H1 (cell line): ENCODE measurements at regions not wholly inside any gene's neighbourhood (a gene's known extent, or its start where the extent isn't known, plus 50 kb on each side); places are given as distances from the start of the nearest gene placed in this dataset.
A peak's percentile ranks its signal among the peaks of the same experiment; 100 is the strongest.

ENCODE experiments used
- CTCF ChIA-PET: fragments of 300-600 bp; sonication (Branson Sonifier 250); formaldehyde crosslinking; loops from one replicate; lab custom pipeline; 2021; ENCODE audit not compliant: partially characterized antibody; lab: Charles Lee
- POLR2A ChIA-PET: fragments of 300-600 bp; sonication (Branson Sonifier 250); formaldehyde crosslinking; loops from one replicate; lab custom pipeline; 2021; ENCODE audit warnings: inconsistent platforms; ENCODE audit not compliant: partially characterized antibody; lab: Charles Lee
- DNase-seq, 2 experiments: peaks; one replicate each; pipeline versions ENCODE4 v3.0.0 to v3.0.0-alpha.2; 2010 to 2022; ENCODE audit warnings: low spot score in 2 of 2, low read depth in 1 of 2, mixed read lengths in 1 of 2
- FAIRE-seq: peaks from 2 replicates; lab custom pipeline; 2011; peaks lifted over from hg19 to GRCh38; lab: Jason Lieb, UNC
- H2AFZ ChIP-seq: 2 replicates; pipeline ENCODE4 v1.8.1; 2012; ENCODE audit warnings: low read length, inconsistent platforms
- H2AK5ac ChIP-seq: 2 replicates; pipeline ENCODE4 v1.6.1; 2013; ENCODE audit warnings: low read depth, low read length
- H2BK120ac ChIP-seq: replicated peaks from 2 replicates; pipeline ENCODE3; 2013; ENCODE audit warnings: low read depth, low read length, inconsistent platforms
- H2BK12ac ChIP-seq: 2 replicates; pipeline ENCODE4 v1.6.1; 2013; ENCODE audit warnings: low read depth, low read length
- H2BK15ac ChIP-seq: 2 replicates; pipeline ENCODE4 v1.6.1; 2013; ENCODE audit warnings: low read length
- H2BK20ac ChIP-seq: 2 replicates; pipeline ENCODE4 v1.6.1; 2013; ENCODE audit warnings: low read length
- H2BK5ac ChIP-seq: 2 replicates; pipeline ENCODE4 v1.6.1; 2013; ENCODE audit warnings: low read depth, low read length
- H3K14ac ChIP-seq: 2 replicates; pipeline ENCODE4 v1.6.1; 2013; ENCODE audit warnings: inconsistent platforms; ENCODE audit not compliant: insufficient read length
- H3K18ac ChIP-seq: 2 replicates; pipeline ENCODE4 v1.6.1; 2013; ENCODE audit warnings: low read length; ENCODE audit errors: extremely low read depth
- H3K23ac ChIP-seq: 2 replicates; pipeline ENCODE4 v1.6.1; 2013; ENCODE audit warnings: inconsistent platforms; ENCODE audit not compliant: insufficient read length
- H3K23me2 ChIP-seq: 2 replicates; pipeline ENCODE4 v1.6.1; 2013; ENCODE audit warnings: low read depth, low read length
- H3K27ac ChIP-seq: 2 replicates; pipeline ENCODE4 v1.6.1; 2011; ENCODE audit warnings: low read depth, low read length, inconsistent platforms
- H3K27me3 ChIP-seq, 4 experiments: replicated peaks in 1 of 4; 1 replicate in 1 of 4; 2 replicates in 3 of 4; pipeline versions ENCODE4 v1.6.1 to v1.8.1; 2011 to 2013; ENCODE audit warnings: low read length in 3 of 4, mild to moderate bottlenecking in 3 of 4, inconsistent platforms in 2 of 4, mixed read lengths in 2 of 4, moderate library complexity in 1 of 4; ENCODE audit not compliant: control insufficient read depth in 3 of 4, insufficient read depth in 3 of 4; ENCODE audit errors: extremely low read depth in 1 of 4
- H3K36me3 ChIP-seq, 4 experiments: 2 replicates each; pipeline versions ENCODE4 v1.6.1 to v1.8.1; 2011 to 2013; ENCODE audit warnings: mild to moderate bottlenecking in 4 of 4, low read length in 3 of 4, moderate library complexity in 2 of 4, control low read depth in 1 of 4, inconsistent platforms in 1 of 4; ENCODE audit not compliant: insufficient read depth in 4 of 4, control insufficient read depth in 2 of 4
- H3K4ac ChIP-seq: replicated peaks from 2 replicates; pipeline ENCODE3; 2013; ENCODE audit warnings: low read length, low read depth, mixed read lengths, inconsistent platforms; ENCODE audit not compliant: insufficient read length
- H3K4me1 ChIP-seq, 4 experiments: replicated peaks in 1 of 4; 1 replicate in 1 of 4; 2 replicates in 3 of 4; pipeline versions ENCODE4 v1.6.1 to v1.8.1; 2011 to 2013; ENCODE audit warnings: low read length in 3 of 4, inconsistent platforms in 2 of 4, mixed read lengths in 1 of 4; ENCODE audit not compliant: insufficient read depth in 4 of 4, control insufficient read depth in 3 of 4
- H3K4me2 ChIP-seq, 2 experiments: 2 replicates each; pipeline versions ENCODE4 v1.6.1 to v1.8.1; 2011 to 2013; ENCODE audit warnings: low read depth in 2 of 2, low read length in 2 of 2, control low read depth in 1 of 2, inconsistent platforms in 1 of 2, mild to moderate bottlenecking in 1 of 2; ENCODE audit not compliant: insufficient read depth in 1 of 2
- H3K4me3 ChIP-seq, 4 experiments: fragments of 200-600, 300-600 bp in 1 of 4; sonication (generic), shearing (Covaris generic), sonication (Bioruptor Twin) in 1 of 4; 2 replicates each; pipeline versions ENCODE4 v1.5.1 to v1.8.1; 2011 to 2016; ENCODE audit warnings: low read length in 4 of 4, low read depth in 3 of 4, control low read depth in 2 of 4, inconsistent platforms in 2 of 4, mild to moderate bottlenecking in 2 of 4, mixed read lengths in 1 of 4, moderate library complexity in 1 of 4; ENCODE audit not compliant: insufficient read depth in 2 of 4; ENCODE audit errors: extremely low read depth in 1 of 4
- H3K56ac ChIP-seq: replicated peaks from 2 replicates; pipeline ENCODE3; 2013; ENCODE audit warnings: low read depth, mild to moderate bottlenecking, mixed read lengths, low read length, inconsistent platforms; ENCODE audit not compliant: insufficient read length
- H3K79me1 ChIP-seq: 2 replicates; pipeline ENCODE4 v1.6.1; 2013; ENCODE audit warnings: low read depth, low read length, control low read depth
- H3K79me2 ChIP-seq, 2 experiments: 2 replicates each; pipeline versions ENCODE4 v1.6.1 to v1.8.1; 2012 to 2013; ENCODE audit warnings: low read length in 2 of 2, mild to moderate bottlenecking in 2 of 2, inconsistent platforms in 1 of 2; ENCODE audit not compliant: insufficient read depth in 2 of 2, control insufficient read depth in 1 of 2
- H3K9ac ChIP-seq, 4 experiments: replicated peaks in 1 of 4; 1 replicate in 1 of 4; 2 replicates in 3 of 4; pipeline versions ENCODE4 v1.6.1 to v1.8.1; 2011 to 2013; ENCODE audit warnings: low read depth in 3 of 4, low read length in 3 of 4, control low read depth in 2 of 4, mild to moderate bottlenecking in 2 of 4, moderate library complexity in 2 of 4, inconsistent platforms in 1 of 4; ENCODE audit errors: extremely low read depth in 1 of 4
- H3K9me3 ChIP-seq, 2 experiments: 2 replicates each; pipeline versions ENCODE4 v1.6.1 to v1.8.1; 2012 to 2013; ENCODE audit warnings: mild to moderate bottlenecking in 2 of 2, moderate library complexity in 2 of 2, control low read depth in 1 of 2, inconsistent platforms in 1 of 2, low read depth in 1 of 2, low read length in 1 of 2, mixed read lengths in 1 of 2; ENCODE audit not compliant: insufficient read depth in 2 of 2
- H4K20me1 ChIP-seq, 2 experiments: replicated peaks in 1 of 2; 2 replicates each; pipeline versions ENCODE3 to v1.8.1; 2011 to 2013; ENCODE audit warnings: inconsistent platforms in 2 of 2, low read length in 2 of 2, mild to moderate bottlenecking in 1 of 2; ENCODE audit not compliant: insufficient read depth in 2 of 2, control insufficient read depth in 1 of 2
- H4K5ac ChIP-seq: 2 replicates; pipeline ENCODE4 v1.6.1; 2013; ENCODE audit warnings: low read length, low read depth, mixed read lengths, inconsistent platforms; ENCODE audit not compliant: insufficient read length
- H4K8ac ChIP-seq: 2 replicates; pipeline ENCODE4 v1.8.0; 2013; ENCODE audit warnings: mild to moderate bottlenecking, moderate library complexity, low read length, inconsistent platforms; ENCODE audit not compliant: insufficient read depth; ENCODE audit errors: extremely low read depth
- H4K91ac ChIP-seq: replicated peaks from 2 replicates; pipeline ENCODE3; 2013; ENCODE audit warnings: low read length, mixed read lengths, inconsistent platforms; ENCODE audit not compliant: insufficient read length
- ASH2L ChIP-seq: fragments of 200-600, 300-600 bp; sonication (generic); IDR thresholded peaks from one replicate; pipeline ENCODE4 v1.7.1; 2017; ENCODE audit warnings: low read length
- BRCA1 ChIP-seq: IDR thresholded peaks from 2 replicates; pipeline ENCODE4 v1.6.1; 2012; ENCODE audit warnings: low read depth, low read length, improper control_type of control experiment
- CHD1 ChIP-seq: IDR thresholded peaks from 2 replicates; pipeline ENCODE4 v1.6.1; 2012; ENCODE audit warnings: low read depth, low read length, improper control_type of control experiment
- EGR1 ChIP-seq: IDR thresholded peaks from 2 replicates; pipeline ENCODE4 v1.6.1; 2011; ENCODE audit warnings: low read depth, low read length, borderline replicate concordance
- HDAC6 ChIP-seq: IDR thresholded peaks from one replicate; pipeline ENCODE4 v1.7.1; 2012; ENCODE audit warnings: low read depth, mild to moderate bottlenecking, inconsistent platforms, low read length, moderate library complexity
- JUN ChIP-seq: IDR thresholded peaks from 2 replicates; pipeline ENCODE4 v1.6.1; 2011; ENCODE audit warnings: low read depth, mild to moderate bottlenecking, improper control_type of control experiment, low read length
- NRF1 ChIP-seq: IDR thresholded peaks from 2 replicates; pipeline ENCODE4 v1.6.1; 2011; ENCODE audit warnings: mild to moderate bottlenecking, low read depth, low read length, improper control_type of control experiment
- POLR2A ChIP-seq, 2 experiments: IDR thresholded peaks; 1 replicate in 1 of 2; 2 replicates in 1 of 2; pipeline ENCODE4 v1.6.1; 2011; ENCODE audit warnings: low read depth in 2 of 2, low read length in 2 of 2, mild to moderate bottlenecking in 2 of 2; ENCODE audit errors: control extremely low read depth in 1 of 2
- RBBP5 ChIP-seq: IDR thresholded peaks from 2 replicates; pipeline ENCODE4 v1.7.1; 2012; ENCODE audit warnings: low read depth, mild to moderate bottlenecking, inconsistent platforms, low read length, moderate library complexity, borderline replicate concordance
- RFX5 ChIP-seq: IDR thresholded peaks from 2 replicates; pipeline ENCODE4 v1.6.1; 2011; ENCODE audit warnings: low read depth, low read length, improper control_type of control experiment, borderline replicate concordance
- SAP30 ChIP-seq: fragments of 300-600 bp; sonication (generic); IDR thresholded peaks from 2 replicates; pipeline ENCODE4 v1.7.1; 2012; ENCODE audit warnings: low read length, moderate library complexity, mild to moderate bottlenecking, inconsistent platforms; ENCODE audit not compliant: insufficient read depth, insufficient replicate concordance
- SP1 ChIP-seq: IDR thresholded peaks from 2 replicates; pipeline ENCODE4 v1.6.1; 2011; ENCODE audit warnings: low read depth, low read length
- SRF ChIP-seq: IDR thresholded peaks from 2 replicates; pipeline ENCODE4 v1.6.1; 2011; ENCODE audit warnings: mild to moderate bottlenecking, low read depth, low read length, moderate library complexity
- TBP ChIP-seq: IDR thresholded peaks from 2 replicates; pipeline ENCODE4 v1.6.1; 2011; ENCODE audit warnings: low read depth, low read length, improper control_type of control experiment
- WGBS, 2 experiments: shearing (Covaris generic) in 1 of 2; methylation state at CpG; one replicate each; pipeline versions ENCODE4 v1.1.6 to v1.1.7; 2013 to 2015; ENCODE audit warnings: low lambda C conversion rate in 2 of 2, mixed read lengths in 2 of 2, inconsistent platforms in 1 of 2, low coverage in 1 of 2, missing lambda C conversion rate in 1 of 2; ENCODE audit not compliant: insufficient replicate concordance in 2 of 2, insufficient coverage in 1 of 2, insufficient read length in 1 of 2; ENCODE audit errors: extremely low coverage in 1 of 2, missing lambda C conversion rate in 1 of 2; 5-methylcytosine and 5-hydroxymethylcytosine counted together

GRCh38 chr14:101200650-101201516 lies 297.4 kb upstream of the RTL1 start:
- Histone ChIP-seq H3K27ac (no peak overlapping the region), H2BK20ac (no peak overlapping the region), H4K20me1 (no peaks in the 10 kb centered on the region), H2BK12ac (no peak overlapping the region), H3K23me2 (no peaks in the 10 kb centered on the region), H3K4ac (no peak overlapping the region), H4K5ac (no peak overlapping the region), H4K91ac (no peak overlapping the region), H3K14ac (no peak overlapping the region), H3K4me3 (no peak overlapping the region), H3K4me2 (no peak overlapping the region), H3K9me3 (peaks cover 0 to 3% of the 10 kb centered on the region in 2 experiments; a peak in 1 of 4 replicates), H4K8ac (no peak overlapping the region; the same call in 1 of the 2 replicates), H2AFZ (no peak overlapping the region), H2BK15ac (no peak overlapping the region), H3K56ac (no peak overlapping the region), H3K36me3 (no peaks in the 10 kb centered on the region), H2BK120ac (no peak overlapping the region), H2BK5ac (no peak overlapping the region), H3K79me2 (no peaks in the 10 kb centered on the region), H3K79me1 (no peaks in the 10 kb centered on the region), H3K27me3 (no peaks in the 10 kb centered on the region), H2AK5ac (0 out of 2 replicates have a peak overlapping the region, but pooled peaks have one; percentile 24), H3K18ac (no peak overlapping the region), H3K4me1 (peaks cover 0 to 11% (median 2%) of the 10 kb centered on the region in 4 experiments; a peak in 1 of 7 replicates), H3K9ac (no peak overlapping the region), H3K23ac (no peak overlapping the region)
- ChIA-PET CTCF (interaction anchor here (0.8 to 1.1 kb wide), 3 partner anchors 11 to 89 kb away, joined by 3 to 4 read pairs (median 4); no protein-coding TSS in a partner anchor), POLR2A (interaction anchor here (0.9 kb wide), 1 partner anchor 25 kb away, joined by 3 read pairs; no protein-coding TSS in a partner anchor)
- WGBS, 2 experiments = 95% methylated on average over 10 of the region's 12 CpGs; no CpG with 5 or more reads in 1 of the 2 experiments
- DNase-seq (peak in 1 of 2 experiments; percentile 13), FAIRE-seq (no peak)
- TF ChIP-seq EGR1 (no peak), CHD1 (no peak), BRCA1 (no peak), POLR2A (IDR thresholded peaks at IDR 0.05; ENCODE audit: control extremely low read depth in 1 of 2, low read depth in 2 of 2, low read length in 2 of 2) (no peak), SAP30 (no peak), TBP (no peak), NRF1 (no peak), SP1 (no peak), RFX5 (no peak), SRF (no peak), JUN (no peak), ASH2L (no peak), RBBP5 (no peak), HDAC6 (no peak)
